Suprapubic skin (tissue), 3 donors: ENCODE measurements at regions not wholly inside any gene's neighbourhood (a gene's known extent, or its start where the extent isn't known, plus 50 kb on each side); places are given as distances from the start of the nearest gene placed in this dataset.

Source experiments
- CTCF ChIP-seq, 2 donors: fragments of 200-600 bp in 1 of 2; fragments of 450-650 bp in 1 of 2; sonication (generic) in 1 of 2; IDR thresholded peaks; one replicate each; pipeline ENCODE4 v1.5.1; 2016 to 2019; ENCODE audit warnings: antibody characterized with exemption in 2 of 2, mild to moderate bottlenecking in 1 of 2, moderate library complexity in 1 of 2
- EP300 ChIP-seq: sonication (generic); formaldehyde crosslinking; IDR thresholded peaks from one replicate; pipeline ENCODE4 v1.6.1; 2017; ENCODE audit warnings: antibody characterized with exemption

- TF ChIP-seq EP300, result no peak
- TF ChIP-seq CTCF (IDR thresholded peaks at IDR 0.05), result no peak
These were observed 74.1 kb upstream of the ACTRT2 start for GRCh38 chr1:2946999-2947690.
